MV-4-11 (cell line): ENCODE measurements at regions not wholly inside any gene's neighbourhood (a gene's known extent, or its start where the extent isn't known, plus 50 kb on each side); places are given as distances from the start of the nearest gene placed in this dataset.

ENCODE experiments used
- DNase-seq: peaks from one replicate; lab custom pipeline; 2025; lab: John Stamatoyannopoulos, UW

- no peak for DNase-seq
Measured at GRCh38 chr5:159752622-159753275, 163.5 kb upstream of the ADRA1B start.

DNA sequence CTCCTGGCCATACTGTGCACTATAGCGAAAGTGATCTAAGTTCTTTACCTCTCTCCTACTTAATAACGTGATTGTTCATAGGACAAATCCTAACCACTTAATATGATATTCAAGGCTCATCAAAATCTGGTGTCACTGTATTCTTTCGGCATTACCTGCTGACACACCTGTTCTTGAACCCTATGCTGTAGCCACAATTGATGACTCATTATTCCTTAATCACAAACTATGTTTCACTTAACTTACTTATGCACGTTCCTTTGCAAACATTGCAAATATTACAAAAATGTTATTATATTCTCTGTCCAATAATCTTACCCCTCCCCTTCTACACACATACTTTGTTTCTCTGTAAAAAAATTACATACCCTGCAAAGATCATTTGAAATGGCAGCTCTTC is 158.1 kb upstream of the ADRA1B start:
- no peak for DNase-seq

- DNase-seq, result no peak
Measured at GRCh38 chr5:159759791-159760290, 156.4 kb upstream of the ADRA1B start.

GRCh38 chr5:159762921-159763320 is 153.4 kb upstream of the ADRA1B start:
- no peak for DNase-seq

GRCh38 chr5:159763562-159763961 is 152.7 kb upstream of the ADRA1B start:
- peak; percentile 48 for DNase-seq

DNA sequence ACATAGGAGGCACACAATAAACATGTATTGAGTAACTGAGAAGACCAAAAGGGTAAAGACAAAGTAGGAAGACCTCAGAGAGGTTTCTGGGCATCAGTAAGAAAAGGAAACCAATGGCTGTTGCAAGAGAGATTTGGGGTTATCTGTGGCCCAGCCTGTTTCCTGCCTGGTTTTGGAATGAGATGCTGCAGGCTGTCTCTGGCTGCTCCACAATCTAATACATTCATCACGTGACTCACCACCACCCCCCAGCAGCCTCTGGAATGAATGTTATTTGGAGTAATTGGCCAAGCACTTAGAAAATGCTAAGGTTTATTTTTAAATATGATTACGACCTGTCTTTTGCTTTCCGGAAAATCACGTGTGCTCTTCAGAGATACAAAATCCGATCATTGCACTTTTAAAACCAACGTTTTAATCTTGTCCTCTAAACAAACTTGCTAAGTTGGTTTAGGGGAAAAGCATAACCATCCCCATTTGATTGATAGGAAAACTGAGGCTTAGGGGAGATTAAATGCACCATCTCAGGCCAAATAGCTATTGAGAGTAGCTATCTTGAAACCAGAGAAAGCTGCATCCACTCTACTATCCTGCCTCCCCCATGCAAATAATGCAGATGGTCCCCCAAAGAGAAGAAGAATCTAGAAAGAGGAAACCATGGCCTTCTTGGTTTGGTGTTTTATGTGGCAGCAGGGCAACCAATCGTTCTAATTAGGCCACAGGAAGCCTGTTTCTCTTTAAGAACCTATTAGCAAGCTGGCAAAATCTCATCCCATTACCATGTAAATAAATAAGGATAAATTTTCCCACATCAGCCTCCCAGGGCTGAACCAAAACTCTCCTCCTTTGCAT is 151.8 kb upstream of the ADRA1B start:
- peak; percentile 98 for DNase-seq

DNA sequence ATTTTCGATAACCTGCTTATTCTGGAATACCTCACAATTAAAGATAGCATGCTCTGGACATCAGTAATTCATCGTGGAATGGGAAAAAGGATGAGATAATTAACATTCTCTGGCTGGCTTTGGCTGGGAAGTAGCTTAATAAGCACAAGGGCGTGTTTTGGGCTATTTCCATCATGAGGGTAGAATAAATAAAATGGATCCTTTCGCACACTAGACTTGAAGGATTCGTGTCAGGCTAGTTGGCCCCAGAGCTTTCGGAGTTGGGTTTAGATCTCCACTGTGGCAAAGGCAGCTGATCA is 151.2 kb upstream of the ADRA1B start:
- no peak for DNase-seq

- DNase-seq, result no peak
Measured at GRCh38 chr5:159765760-159766517, 150.3 kb upstream of the ADRA1B start.

DNA sequence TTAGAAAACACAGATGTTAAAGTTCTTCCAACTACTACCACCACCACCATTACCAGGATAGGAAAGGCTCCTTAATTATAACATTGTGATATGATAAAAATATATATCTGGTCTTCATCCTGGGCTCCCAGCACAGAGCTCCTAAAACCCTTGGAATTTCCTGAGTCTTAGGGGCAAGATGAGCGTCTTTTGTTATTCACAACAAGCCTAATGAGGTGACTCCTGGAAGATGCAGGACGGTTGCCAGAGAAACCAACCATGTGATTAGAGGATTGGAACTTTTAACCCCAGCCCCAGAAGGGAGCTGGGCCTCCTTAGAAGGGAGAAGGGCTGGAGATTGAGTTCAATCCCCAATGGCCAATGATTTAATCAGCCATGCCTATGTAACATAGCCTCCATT is 148.0 kb upstream of the ADRA1B start:
- no peak for DNase-seq

DNA sequence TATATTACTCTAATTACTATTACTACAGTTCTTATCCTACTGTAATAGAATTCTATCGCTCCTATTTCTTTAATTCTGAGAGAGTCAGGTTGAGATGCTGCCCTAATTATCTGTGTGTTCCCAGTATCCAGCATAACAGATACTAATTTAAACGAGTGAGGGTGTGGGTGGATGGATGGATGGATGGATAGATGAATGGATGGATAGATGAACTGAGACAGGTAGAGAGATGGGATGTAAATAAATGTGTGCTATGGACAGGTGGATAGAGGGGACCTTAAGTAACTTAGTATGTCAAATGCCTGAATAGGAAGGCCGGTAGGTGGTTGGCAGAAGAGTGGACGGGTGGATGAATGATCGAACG is 143.6 kb upstream of the ADRA1B start:
- DNase-seq, result no peak

DNA sequence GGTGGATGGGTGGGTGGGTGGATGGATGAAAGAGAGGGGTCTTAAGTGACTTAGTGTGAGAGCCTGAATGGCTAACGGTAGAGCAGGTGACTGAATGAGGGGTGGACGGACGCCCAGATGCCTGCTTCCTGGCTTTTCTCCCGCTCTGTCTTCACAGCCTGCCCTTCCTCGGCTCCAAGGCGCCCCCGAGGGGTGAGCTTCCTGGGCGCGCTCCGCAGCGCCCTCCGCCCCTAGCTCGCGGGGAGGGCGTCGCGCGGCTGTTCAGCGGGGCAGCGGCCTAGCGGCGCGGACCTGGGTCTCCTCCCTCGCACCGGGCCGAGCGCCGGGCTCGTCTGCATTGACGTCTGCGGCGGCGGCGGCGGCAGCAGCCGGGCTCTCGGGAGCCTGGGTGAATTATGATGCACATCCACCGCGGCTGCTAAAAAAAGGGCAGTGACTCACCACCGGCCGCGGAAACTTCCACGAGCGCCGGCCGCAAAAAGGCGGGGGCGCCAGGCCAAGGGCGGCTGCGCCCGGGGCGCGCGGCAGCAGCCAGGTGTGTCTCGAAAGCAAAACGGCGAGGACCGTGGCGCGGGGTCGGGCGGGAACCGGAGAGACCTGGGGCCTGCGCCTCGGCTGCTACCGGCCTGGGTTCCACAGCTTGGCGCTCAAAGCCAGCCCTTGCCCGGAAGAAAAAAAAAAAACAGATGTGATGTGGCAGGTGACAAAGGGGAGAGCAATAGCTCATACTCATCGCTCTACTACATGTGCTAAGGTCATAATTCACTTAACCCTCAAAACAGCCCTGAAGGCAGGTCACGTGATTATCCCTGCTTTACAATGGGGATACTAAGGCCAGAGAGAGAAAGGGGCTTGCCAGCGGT is 143.0 kb upstream of the ADRA1B start:
- peak; percentile 83 for DNase-seq

GRCh38 chr5:159774476-159775031 is 141.7 kb upstream of the ADRA1B start:
- no peak for DNase-seq

DNA sequence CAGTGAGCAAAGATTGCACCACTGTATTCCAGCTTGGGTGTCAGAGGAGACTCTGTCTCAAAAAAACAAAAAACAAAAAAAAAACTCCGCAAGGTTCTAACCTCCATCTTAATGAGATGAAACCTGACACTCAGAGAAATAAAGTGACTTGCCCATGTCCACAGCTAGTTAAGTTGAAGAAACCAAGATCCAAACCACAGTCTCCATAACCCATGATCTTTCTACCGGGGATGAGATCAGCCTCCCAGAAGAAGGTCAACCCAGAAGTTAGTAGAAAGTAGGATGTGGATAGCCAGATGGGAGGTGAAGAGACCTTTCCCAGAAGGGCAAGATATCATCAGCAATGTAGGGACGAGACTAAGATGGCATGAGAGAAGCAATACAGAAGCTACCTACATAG is 140.4 kb upstream of the ADRA1B start:
- no peak for DNase-seq

DNA sequence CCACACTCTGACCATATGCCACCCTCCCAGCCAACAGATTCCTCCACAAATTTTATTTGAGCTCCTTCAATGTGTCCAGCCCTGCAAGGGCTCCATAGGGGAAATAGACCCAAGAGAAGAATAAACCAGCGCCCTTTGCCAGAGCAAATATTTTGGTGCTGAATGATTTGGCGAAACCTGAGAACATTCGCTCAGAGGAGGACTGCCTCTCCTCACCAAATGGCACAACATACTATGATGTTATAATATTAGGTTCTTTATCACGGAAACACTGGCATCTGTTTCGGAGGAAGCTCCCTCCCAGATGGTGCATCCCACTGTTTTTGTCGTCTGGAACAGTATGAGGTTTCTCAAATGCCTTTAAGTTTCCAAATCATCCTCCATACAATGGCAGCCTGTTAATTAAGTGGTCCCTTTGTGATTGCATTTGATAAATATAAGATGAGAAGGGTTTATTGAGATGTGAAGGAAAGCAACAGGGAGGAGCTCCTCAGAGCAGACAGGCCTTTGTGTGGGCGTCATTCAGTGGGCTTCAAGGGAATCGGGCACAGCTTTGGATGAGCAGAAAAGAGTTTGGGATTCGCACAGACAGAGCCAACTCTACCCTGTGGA is 139.1 kb upstream of the ADRA1B start:
- DNase-seq, result no peak

DNA sequence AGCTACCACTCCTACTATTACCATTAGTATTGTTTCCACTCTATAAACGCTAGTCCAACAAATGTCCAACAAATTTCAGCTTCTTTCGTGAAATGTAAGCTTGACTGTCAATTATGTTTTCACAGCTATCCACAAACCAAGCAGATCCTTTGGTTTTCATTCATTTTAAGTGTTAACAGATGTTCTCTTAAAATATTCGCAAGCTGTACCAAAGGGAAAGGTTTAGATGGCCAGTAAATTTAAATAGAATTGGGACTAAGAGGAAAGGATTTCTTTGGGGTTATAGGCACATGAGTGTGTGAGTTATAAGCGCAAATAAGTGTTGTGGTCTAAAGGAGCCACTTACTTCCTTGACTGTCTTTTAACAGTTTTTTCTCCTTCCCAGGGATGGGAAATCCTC is 136.8 kb upstream of the ADRA1B start:
- no peak for DNase-seq

- no peak for DNase-seq
Measured at GRCh38 chr5:159780246-159780645, 136.0 kb upstream of the ADRA1B start.

DNA sequence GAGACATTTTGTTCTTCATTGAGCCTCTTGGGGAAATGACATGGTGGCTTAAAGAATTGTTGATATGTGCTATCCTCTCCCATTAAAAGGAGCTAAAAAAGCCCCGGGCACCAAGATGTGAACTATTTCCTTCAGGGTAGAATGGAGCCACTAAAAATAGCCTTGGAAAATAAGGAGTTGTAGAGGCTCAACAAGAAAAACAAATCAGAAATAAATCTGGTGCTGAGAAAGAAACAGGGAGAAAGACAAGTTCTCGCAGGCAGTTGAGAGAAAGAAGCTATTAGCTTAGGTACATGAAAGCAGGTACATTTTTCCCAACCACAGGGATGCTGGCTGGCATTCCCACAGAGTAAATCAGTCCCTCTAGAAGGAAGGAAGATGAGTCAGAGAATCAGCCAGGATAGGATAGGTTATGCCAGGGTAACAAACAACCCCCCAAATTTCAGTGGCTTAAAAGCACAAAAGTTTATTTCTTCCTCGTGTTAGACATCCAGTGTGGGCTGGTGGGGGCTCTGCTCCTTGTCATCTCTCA is 134.6 kb upstream of the ADRA1B start:
- DNase-seq, result no peak

- no peak for DNase-seq
Measured at GRCh38 chr5:159782197-159782994, 133.9 kb upstream of the ADRA1B start.

- DNase-seq, result no peak
Measured at GRCh38 chr5:159782995-159783300, 133.3 kb upstream of the ADRA1B start.

GRCh38 chr5:159783726-159784247 is 132.5 kb upstream of the ADRA1B start:
- no peak for DNase-seq
